ENCODE measurements at regions not wholly inside any gene's neighbourhood (a gene's known extent, or its start where the extent isn't known, plus 50 kb on each side); places are given as distances from the start of the nearest gene placed in this dataset.

- peaks cover 4% of the 10 kb centered on the region for H3K9me3 Mint-ChIP-seq (ENCODE audit: low read depth)
- H3K4me3 Mint-ChIP-seq = no peak overlapping the region
- no peaks in the 10 kb centered on the region for H3K36me3 Mint-ChIP-seq
- H3K27ac Mint-ChIP-seq = no peak overlapping the region
- no peaks in the 10 kb centered on the region for H3K4me1 Mint-ChIP-seq (ENCODE audit: low read depth)
- H3K27me3 Mint-ChIP-seq = peaks cover 13% of the 10 kb centered on the region
Observed at GRCh38 chr12:125373375-125373774, 308.1 kb downstream of the AACS start.

GRCh38 chr12:125376422-125376821, 311.2 kb downstream of the AACS start:
- Mint-ChIP-seq H3K27me3 (peaks cover 9% of the 10 kb centered on the region), H3K4me1 (ENCODE audit: low read depth) (no peaks in the 10 kb centered on the region), H3K36me3 (no peaks in the 10 kb centered on the region), H3K9me3 (ENCODE audit: low read depth) (peaks cover under 1% of the 10 kb centered on the region), H3K4me3 (no peak overlapping the region), H3K27ac (no peak overlapping the region)

GRCh38 chr12:125377093-125377492, 311.9 kb downstream of the AACS start:
- Mint-ChIP-seq H3K27me3 (peaks cover 9% of the 10 kb centered on the region), H3K4me1 (ENCODE audit: low read depth) (no peaks in the 10 kb centered on the region), H3K4me3 (no peak overlapping the region), H3K9me3 (ENCODE audit: low read depth) (peaks cover 3% of the 10 kb centered on the region), H3K36me3 (no peaks in the 10 kb centered on the region), H3K27ac (no peak overlapping the region)

- H3K27me3 Mint-ChIP-seq = peaks cover 9% of the 10 kb centered on the region
- H3K4me3 Mint-ChIP-seq = no peak overlapping the region
- H3K4me1 Mint-ChIP-seq (ENCODE audit: low read depth) = no peaks in the 10 kb centered on the region
- no peaks in the 10 kb centered on the region for H3K36me3 Mint-ChIP-seq
- no peak overlapping the region for H3K27ac Mint-ChIP-seq
- H3K9me3 Mint-ChIP-seq (ENCODE audit: low read depth) = peaks cover 3% of the 10 kb centered on the region
Observed at GRCh38 chr12:125381373-125381772, 316.1 kb downstream of the AACS start.

GRCh38 chr12:125382926-125383325, 317.7 kb downstream of the AACS start:
- H3K4me1 Mint-ChIP-seq (ENCODE audit: low read depth) = no peaks in the 10 kb centered on the region
- no peak overlapping the region for H3K4me3 Mint-ChIP-seq
- H3K27ac Mint-ChIP-seq = no peak overlapping the region
- H3K9me3 Mint-ChIP-seq (ENCODE audit: low read depth) = peaks cover 3% of the 10 kb centered on the region
- H3K27me3 Mint-ChIP-seq = peaks cover 5% of the 10 kb centered on the region
- H3K36me3 Mint-ChIP-seq = no peaks in the 10 kb centered on the region

GRCh38 chr12:125386652-125387051, 321.4 kb downstream of the AACS start:
- Mint-ChIP-seq H3K27me3 (peaks cover 3% of the 10 kb centered on the region), H3K27ac (no peak overlapping the region), H3K36me3 (no peaks in the 10 kb centered on the region), H3K4me1 (ENCODE audit: low read depth) (no peaks in the 10 kb centered on the region), H3K4me3 (no peak overlapping the region), H3K9me3 (ENCODE audit: low read depth) (no peaks in the 10 kb centered on the region)

- Mint-ChIP-seq H3K27ac (no peak overlapping the region), H3K4me1 (ENCODE audit: low read depth) (no peaks in the 10 kb centered on the region), H3K9me3 (ENCODE audit: low read depth) (no peaks in the 10 kb centered on the region), H3K4me3 (no peak overlapping the region), H3K27me3 (peaks cover 3% of the 10 kb centered on the region), H3K36me3 (no peaks in the 10 kb centered on the region)
Observed at GRCh38 chr12:125387206-125387605, 322.0 kb downstream of the AACS start.

GRCh38 chr12:125389061-125389697, 323.9 kb downstream of the AACS start:
- Mint-ChIP-seq H3K4me3 (no peak overlapping the region), H3K36me3 (no peaks in the 10 kb centered on the region), H3K27ac (no peak overlapping the region), H3K9me3 (ENCODE audit: low read depth) (no peaks in the 10 kb centered on the region), H3K4me1 (ENCODE audit: low read depth) (no peaks in the 10 kb centered on the region), H3K27me3 (peaks cover 3% of the 10 kb centered on the region)

GRCh38 chr12:125393569-125393968, 328.3 kb downstream of the AACS start:
- no peaks in the 10 kb centered on the region for H3K9me3 Mint-ChIP-seq (ENCODE audit: low read depth)
- no peaks in the 10 kb centered on the region for H3K36me3 Mint-ChIP-seq
- no peaks in the 10 kb centered on the region for H3K4me1 Mint-ChIP-seq (ENCODE audit: low read depth)
- H3K27ac Mint-ChIP-seq = no peak overlapping the region
- H3K27me3 Mint-ChIP-seq = peaks cover 3% of the 10 kb centered on the region
- H3K4me3 Mint-ChIP-seq = no peak overlapping the region

GRCh38 chr12:125395583-125396215, 330.5 kb downstream of the AACS start:
- no peaks in the 10 kb centered on the region for H3K9me3 Mint-ChIP-seq (ENCODE audit: low read depth)
- no peaks in the 10 kb centered on the region for H3K36me3 Mint-ChIP-seq
- H3K27me3 Mint-ChIP-seq = no peaks in the 10 kb centered on the region
- no peak overlapping the region for H3K27ac Mint-ChIP-seq
- H3K4me3 Mint-ChIP-seq = no peak overlapping the region
- no peaks in the 10 kb centered on the region for H3K4me1 Mint-ChIP-seq (ENCODE audit: low read depth)

GRCh38 chr12:125399489-125399888, 334.3 kb downstream of the AACS start:
- Mint-ChIP-seq H3K27ac (no peak overlapping the region), H3K4me3 (no peak overlapping the region), H3K36me3 (no peaks in the 10 kb centered on the region), H3K9me3 (ENCODE audit: low read depth) (no peaks in the 10 kb centered on the region), H3K27me3 (peaks cover 5% of the 10 kb centered on the region), H3K4me1 (ENCODE audit: low read depth) (no peaks in the 10 kb centered on the region)

GRCh38 chr12:125402874-125403789, 337.9 kb downstream of the AACS start:
- Mint-ChIP-seq H3K9me3 (ENCODE audit: low read depth) (no peaks in the 10 kb centered on the region), H3K4me1 (ENCODE audit: low read depth) (no peaks in the 10 kb centered on the region), H3K36me3 (no peaks in the 10 kb centered on the region), H3K4me3 (no peak overlapping the region), H3K27me3 (peaks cover 14% of the 10 kb centered on the region), H3K27ac (no peak overlapping the region)

- Mint-ChIP-seq H3K9me3 (ENCODE audit: low read depth) (no peaks in the 10 kb centered on the region), H3K4me1 (ENCODE audit: low read depth) (no peaks in the 10 kb centered on the region), H3K27ac (no peak overlapping the region), H3K4me3 (no peak overlapping the region), H3K27me3 (peaks cover 14% of the 10 kb centered on the region), H3K36me3 (no peaks in the 10 kb centered on the region)
Observed at GRCh38 chr12:125403843-125404242, 338.6 kb downstream of the AACS start.

- Mint-ChIP-seq H3K27me3 (peaks cover 14% of the 10 kb centered on the region), H3K4me1 (ENCODE audit: low read depth) (no peaks in the 10 kb centered on the region), H3K9me3 (ENCODE audit: low read depth) (no peaks in the 10 kb centered on the region), H3K27ac (no peak overlapping the region), H3K36me3 (no peaks in the 10 kb centered on the region), H3K4me3 (no peak overlapping the region)
Observed at GRCh38 chr12:125406131-125406530, 340.9 kb downstream of the AACS start.

- Mint-ChIP-seq H3K4me3 (no peak overlapping the region), H3K9me3 (ENCODE audit: low read depth) (no peaks in the 10 kb centered on the region)
Observed at GRCh38 chr12:125408718-125409117, 343.5 kb downstream of the AACS start.

More at GRCh38 chr12:125408718-125409117, 343.5 kb downstream of the AACS start:
- H3K27ac Mint-ChIP-seq = no peak overlapping the region
- no peaks in the 10 kb centered on the region for H3K36me3 Mint-ChIP-seq
- peaks cover 10% of the 10 kb centered on the region for H3K27me3 Mint-ChIP-seq
- H3K4me1 Mint-ChIP-seq (ENCODE audit: low read depth) = no peaks in the 10 kb centered on the region
